Activated T-cell treated with anti-CD3 and anti-CD28 coated beads, Interleukin-2, amount 50 U/mL, for 72 hours (primary cell): ENCODE measurements at regions not wholly inside any gene's neighbourhood (a gene's known extent, or its start where the extent isn't known, plus 50 kb on each side); places are given as distances from the start of the nearest gene placed in this dataset.

Experiments used
- ATAC-seq, 2 donors: fragments of 150-1000 bp; cut with Tn5 transposase; replicated peaks in 1 of 2; 2 replicates each; pipeline ENCODE4 v1.10.0; 2021; ENCODE audit warnings: moderate library complexity in 2 of 2, mild to moderate bottlenecking in 1 of 2
- DNase-seq, 2 donors: peaks; one replicate each; pipeline ENCODE4 v3.0.0; 2021 to 2022; ENCODE audit warnings: mixed read lengths in 1 of 2
- H3K27ac Mint-ChIP-seq: one replicate; pipeline ENCODE4 v1.8.0; 2022; ENCODE audit warnings: mild to moderate bottlenecking, moderate library complexity, mixed read lengths
- H3K27me3 Mint-ChIP-seq: one replicate; pipeline ENCODE4 v1.8.0; 2022; ENCODE audit warnings: low read depth, mixed read lengths
- H3K36me3 Mint-ChIP-seq, 2 donors: one replicate each; pipeline ENCODE4 v1.8.0; 2022; ENCODE audit warnings: mixed read lengths in 2 of 2, mild to moderate bottlenecking in 1 of 2; ENCODE audit not compliant: insufficient read depth in 2 of 2
- H3K4me1 Mint-ChIP-seq: one replicate; pipeline ENCODE4 v1.8.0; 2022; ENCODE audit warnings: low read depth, mixed read lengths
- H3K4me3 Mint-ChIP-seq, 2 donors: one replicate each; pipeline ENCODE4 v1.8.0; 2022; ENCODE audit warnings: mild to moderate bottlenecking in 2 of 2, mixed read lengths in 2 of 2, moderate library complexity in 2 of 2
- H3K9me3 Mint-ChIP-seq, 2 donors: one replicate each; pipeline ENCODE4 v1.8.0; 2022; ENCODE audit warnings: mixed read lengths in 2 of 2

DNA sequence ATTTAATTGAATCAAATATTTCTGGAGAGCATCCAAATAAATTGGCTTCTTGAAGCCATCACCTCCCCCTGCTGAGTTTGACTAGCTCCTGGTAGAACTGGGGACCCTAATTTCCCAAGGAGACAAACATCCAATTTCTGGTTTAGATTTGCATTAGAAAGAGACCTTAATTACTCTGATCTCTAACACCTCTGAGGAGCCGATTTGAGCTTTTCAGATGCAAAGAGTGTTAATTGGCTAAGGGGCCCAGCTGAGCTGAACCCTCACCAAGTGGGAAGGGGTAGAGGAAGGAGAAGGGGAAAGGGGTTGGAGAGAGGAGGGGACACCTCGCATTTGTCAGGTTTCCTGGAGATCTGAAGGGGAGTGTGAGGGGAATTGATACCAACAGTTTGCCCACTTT is 145.4 kb upstream of the SHB start:
- H3K4me3 Mint-ChIP-seq, result no peak overlapping the region
- no peaks in the 10 kb centered on the region for H3K9me3 Mint-ChIP-seq
- H3K4me1 Mint-ChIP-seq, result no peaks in the 10 kb centered on the region
- H3K27me3 Mint-ChIP-seq, result peaks cover 16% of the 10 kb centered on the region
- ATAC-seq (no peak), DNase-seq (no peak)
- no peak overlapping the region for H3K27ac Mint-ChIP-seq
- no peaks in the 10 kb centered on the region for H3K36me3 Mint-ChIP-seq

DNA sequence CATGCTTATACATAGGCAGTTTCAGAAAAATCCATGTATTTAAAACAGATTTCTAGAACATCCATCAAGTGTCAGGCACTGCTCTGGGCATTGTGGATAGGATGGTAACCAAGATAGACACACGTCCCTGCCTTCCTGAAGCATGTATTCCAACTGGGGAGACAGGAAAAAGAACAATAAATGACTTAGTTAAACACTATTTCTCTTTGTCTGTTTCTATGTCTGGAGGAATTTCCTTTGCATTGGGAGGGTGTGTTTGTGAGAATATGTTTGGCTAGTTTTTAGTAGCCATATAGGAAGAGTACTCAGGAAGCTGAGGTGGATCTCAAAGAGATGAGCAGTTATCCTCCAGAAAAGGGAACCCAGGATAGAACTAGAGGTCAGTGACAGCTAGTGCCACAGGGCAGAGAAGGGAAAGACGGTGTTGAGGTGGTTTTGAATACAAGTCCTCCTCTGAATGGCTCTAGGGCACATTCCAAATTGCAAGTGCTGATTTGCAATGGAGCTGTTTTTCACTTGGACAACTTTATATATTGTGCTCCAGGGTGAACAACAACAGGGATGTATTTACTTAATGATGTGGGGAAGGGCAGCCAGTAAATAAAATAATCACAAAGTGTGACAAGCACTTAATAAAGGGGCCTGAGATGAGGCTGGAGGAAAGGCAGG is 144.7 kb upstream of the SHB start:
- Mint-ChIP-seq H3K27ac (no peak overlapping the region), H3K9me3 (no peaks in the 10 kb centered on the region), H3K27me3 (peaks cover 16% of the 10 kb centered on the region), H3K4me3 (no peak overlapping the region), H3K4me1 (no peaks in the 10 kb centered on the region), H3K36me3 (no peaks in the 10 kb centered on the region)
- DNase-seq (no peak), ATAC-seq (no peak)

DNA sequence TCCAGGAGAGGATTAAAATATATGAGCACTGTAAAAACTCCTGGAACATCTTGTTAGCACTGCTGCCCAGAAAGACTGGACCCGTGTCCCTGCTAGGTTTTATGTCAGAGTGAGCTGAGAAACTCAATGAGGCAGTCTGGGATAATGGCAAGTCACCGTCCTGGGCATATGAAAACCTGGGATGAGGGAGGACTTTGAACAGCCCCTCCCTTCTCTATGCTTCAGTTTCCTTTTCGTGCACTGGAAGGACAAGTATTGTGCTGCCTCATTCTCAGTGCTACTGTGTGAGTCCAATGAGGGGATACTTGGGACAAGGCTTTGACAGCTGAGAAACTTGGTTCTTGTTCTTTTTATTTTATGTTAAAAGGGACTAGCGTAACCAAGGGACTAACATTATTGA is 143.0 kb upstream of the SHB start:
- no peaks in the 10 kb centered on the region for H3K4me1 Mint-ChIP-seq
- H3K27ac Mint-ChIP-seq, result no peak overlapping the region
- no peaks in the 10 kb centered on the region for H3K9me3 Mint-ChIP-seq
- no peak overlapping the region for H3K4me3 Mint-ChIP-seq
- ATAC-seq, result no peak
- DNase-seq, result no peak
- H3K36me3 Mint-ChIP-seq, result no peaks in the 10 kb centered on the region
- H3K27me3 Mint-ChIP-seq, result peaks cover 16% of the 10 kb centered on the region

DNA sequence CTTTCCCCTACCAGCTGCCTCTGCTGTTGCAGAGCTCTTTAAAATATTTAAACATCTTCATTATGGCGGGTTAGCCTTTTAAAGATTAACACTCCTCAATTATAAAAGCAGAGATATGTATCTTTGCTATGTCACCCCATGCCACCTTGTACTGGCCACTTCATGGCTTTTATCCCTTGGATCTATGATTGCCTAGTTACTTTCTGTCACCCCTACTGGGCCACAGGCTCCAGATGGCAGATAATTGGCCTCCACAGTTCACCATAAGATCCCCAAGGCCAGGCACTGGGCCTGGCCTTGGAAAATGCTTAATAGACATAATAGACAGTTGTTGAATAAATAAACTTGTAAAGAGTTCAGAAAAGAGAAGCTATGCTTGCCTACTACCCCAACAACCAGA is 142.0 kb upstream of the SHB start:
- H3K4me1 Mint-ChIP-seq, result no peaks in the 10 kb centered on the region
- peaks cover 16% of the 10 kb centered on the region for H3K27me3 Mint-ChIP-seq
- ATAC-seq (no peak), DNase-seq (no peak)
- H3K36me3 Mint-ChIP-seq, result no peaks in the 10 kb centered on the region
- no peak overlapping the region for H3K27ac Mint-ChIP-seq
- H3K9me3 Mint-ChIP-seq, result no peaks in the 10 kb centered on the region
- H3K4me3 Mint-ChIP-seq, result no peak overlapping the region

DNA sequence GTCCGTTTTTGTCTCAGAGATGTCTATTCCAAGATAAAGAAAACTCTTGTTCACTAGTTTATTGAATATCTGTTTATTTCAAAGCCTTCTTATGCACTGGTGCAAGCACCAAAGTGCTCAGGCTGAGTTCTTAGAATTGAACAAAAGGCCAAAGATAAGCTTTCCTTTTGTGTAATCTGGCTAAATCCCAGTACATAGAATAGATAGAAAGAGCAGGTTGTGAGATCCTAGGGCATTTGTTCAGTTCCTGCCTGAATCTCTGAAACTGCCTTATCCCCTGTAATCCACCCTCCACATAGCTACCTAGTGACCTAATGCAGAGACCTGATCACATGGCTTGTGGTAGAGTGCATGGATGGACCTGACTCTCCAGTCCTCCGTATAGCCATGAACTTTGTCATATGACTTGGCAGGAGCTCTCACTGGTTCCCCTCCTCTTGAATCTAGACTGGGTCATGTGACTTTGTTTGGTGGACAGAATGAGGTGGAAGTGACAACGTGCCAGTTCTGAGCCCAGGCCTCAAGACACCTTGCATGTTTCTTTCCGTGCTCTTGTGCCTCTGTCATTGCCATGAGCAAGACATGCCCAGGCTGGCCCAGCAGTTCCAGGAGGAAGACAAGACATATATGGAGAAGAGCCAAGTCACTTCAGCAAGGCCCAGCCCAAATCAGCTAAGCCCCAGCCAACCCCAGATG is 139.3 kb upstream of the SHB start:
- Mint-ChIP-seq H3K9me3 (no peaks in the 10 kb centered on the region), H3K27ac (no peak overlapping the region), H3K4me3 (no peak overlapping the region), H3K36me3 (no peaks in the 10 kb centered on the region), H3K4me1 (peaks cover 5% of the 10 kb centered on the region), H3K27me3 (peaks cover 5% of the 10 kb centered on the region)
- ATAC-seq, result no peak
- no peak for DNase-seq

DNA sequence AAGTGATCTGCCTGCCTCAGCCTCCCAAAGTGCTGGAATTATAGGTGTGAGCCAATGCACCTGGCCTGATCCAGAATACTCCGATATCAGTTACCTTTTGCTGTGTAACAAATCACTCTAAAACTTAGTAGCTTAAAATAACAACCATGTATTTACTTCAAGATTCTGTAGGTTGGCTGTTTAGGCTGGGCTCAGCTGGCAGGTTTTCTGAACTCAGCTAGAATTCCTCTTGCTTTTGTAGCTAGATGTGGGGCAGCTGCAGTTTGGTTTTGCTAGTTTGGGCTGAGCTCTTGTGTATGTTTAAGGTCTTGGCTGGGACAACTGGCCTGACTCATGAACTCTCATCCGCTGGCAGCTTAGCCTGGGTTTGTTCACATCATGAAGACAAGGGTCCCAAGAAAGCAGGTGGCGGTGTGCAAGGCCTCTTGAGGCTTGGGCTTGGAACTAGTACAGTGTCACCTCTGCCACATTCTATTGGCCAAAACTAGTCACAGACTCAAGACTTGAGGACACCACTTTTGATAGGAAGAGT is 138.3 kb upstream of the SHB start:
- H3K36me3 Mint-ChIP-seq, result no peaks in the 10 kb centered on the region
- no peak overlapping the region for H3K4me3 Mint-ChIP-seq
- H3K27ac Mint-ChIP-seq, result no peak overlapping the region
- no peak for DNase-seq
- H3K9me3 Mint-ChIP-seq, result no peaks in the 10 kb centered on the region
- ATAC-seq, result no peak
- H3K27me3 Mint-ChIP-seq, result no peaks in the 10 kb centered on the region
- peaks cover 5% of the 10 kb centered on the region for H3K4me1 Mint-ChIP-seq

DNA sequence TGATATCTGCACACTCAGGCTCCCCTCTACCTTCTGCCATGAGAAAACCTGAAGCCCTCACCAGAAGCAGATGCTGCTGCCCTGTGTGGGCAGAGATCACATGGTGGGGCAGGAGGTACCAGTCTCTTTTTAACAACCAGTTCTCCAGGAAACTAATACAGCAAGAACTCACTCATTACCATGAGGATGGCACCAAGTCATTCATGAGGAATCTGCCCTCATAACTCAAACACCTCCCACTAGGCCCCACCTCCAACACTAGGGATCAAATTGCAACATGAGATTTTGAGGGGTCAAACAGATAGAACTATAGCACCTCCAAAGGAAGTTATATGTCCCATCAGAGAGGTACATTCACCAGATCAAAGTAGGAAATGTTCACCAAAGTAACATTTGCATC is 136.3 kb upstream of the SHB start:
- H3K4me1 Mint-ChIP-seq, result peaks cover 5% of the 10 kb centered on the region
- H3K9me3 Mint-ChIP-seq, result no peaks in the 10 kb centered on the region
- no peak overlapping the region for H3K27ac Mint-ChIP-seq
- DNase-seq (no peak), ATAC-seq (no peak)
- no peaks in the 10 kb centered on the region for H3K36me3 Mint-ChIP-seq
- no peaks in the 10 kb centered on the region for H3K27me3 Mint-ChIP-seq
- no peak overlapping the region for H3K4me3 Mint-ChIP-seq

DNA sequence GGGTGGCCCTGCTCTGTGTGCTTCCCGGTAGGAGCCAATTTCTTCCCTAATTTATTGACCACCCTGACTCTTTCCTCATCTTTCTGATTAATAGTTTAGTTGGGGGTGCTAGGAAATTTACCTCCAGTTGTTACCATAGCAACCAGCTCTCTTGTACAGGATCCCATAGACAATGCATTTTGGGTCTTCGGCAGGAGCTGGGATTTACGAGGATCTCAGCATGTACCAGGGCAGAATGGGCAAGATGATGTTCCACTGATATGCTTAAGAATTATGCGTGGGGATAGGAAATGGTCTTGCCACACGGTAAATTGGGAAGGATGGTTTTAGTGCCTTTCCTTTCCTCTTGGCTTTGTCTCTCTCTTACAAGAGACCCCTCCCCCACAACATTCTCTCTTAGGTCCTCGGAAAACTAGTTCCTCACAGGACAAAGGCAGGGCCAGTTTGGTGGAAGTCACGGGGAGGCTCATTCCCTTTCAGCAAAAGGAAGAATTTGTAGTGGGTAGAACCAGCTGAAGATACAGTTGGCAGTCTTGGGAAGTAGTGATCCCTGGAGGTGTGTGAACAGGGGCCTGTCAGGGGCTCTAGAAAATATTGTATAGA is 133.4 kb upstream of the SHB start:
- Mint-ChIP-seq H3K4me1 (peaks cover 5% of the 10 kb centered on the region), H3K4me3 (no peak overlapping the region)

DNA sequence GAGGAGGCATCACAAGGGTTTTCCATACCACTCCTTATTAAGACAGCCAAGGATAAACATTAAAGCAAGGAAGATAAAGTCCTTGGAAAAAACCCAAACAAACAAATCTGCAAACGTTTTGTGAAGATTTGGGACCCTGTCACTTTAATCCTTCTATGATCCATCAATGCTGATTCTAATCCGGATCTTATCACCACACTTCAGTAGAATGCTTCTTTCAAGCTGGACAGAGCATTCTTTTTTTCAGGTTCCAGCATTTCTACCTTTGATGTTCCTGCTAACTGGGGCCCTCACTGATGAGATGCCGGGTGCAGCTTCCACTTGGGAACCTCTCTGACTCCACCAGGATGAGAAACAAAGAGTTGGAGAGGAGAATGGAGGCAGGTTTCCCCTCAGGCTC is 132.8 kb upstream of the SHB start:
- H3K4me3 Mint-ChIP-seq, result no peak overlapping the region
- peaks cover 5% of the 10 kb centered on the region for H3K4me1 Mint-ChIP-seq
- no peak overlapping the region for H3K27ac Mint-ChIP-seq
- H3K27me3 Mint-ChIP-seq, result peaks cover 7% of the 10 kb centered on the region
- no peaks in the 10 kb centered on the region for H3K9me3 Mint-ChIP-seq
- H3K36me3 Mint-ChIP-seq, result no peaks in the 10 kb centered on the region
- ATAC-seq, result no peak
- no peak for DNase-seq

More for the DNA sequence above, 133.4 kb upstream of the SHB start:
- Mint-ChIP-seq H3K9me3 (no peaks in the 10 kb centered on the region), H3K27me3 (peaks cover 7% of the 10 kb centered on the region), H3K36me3 (no peaks in the 10 kb centered on the region), H3K27ac (no peak overlapping the region)
- no peak for DNase-seq
- ATAC-seq, result no peak

DNA sequence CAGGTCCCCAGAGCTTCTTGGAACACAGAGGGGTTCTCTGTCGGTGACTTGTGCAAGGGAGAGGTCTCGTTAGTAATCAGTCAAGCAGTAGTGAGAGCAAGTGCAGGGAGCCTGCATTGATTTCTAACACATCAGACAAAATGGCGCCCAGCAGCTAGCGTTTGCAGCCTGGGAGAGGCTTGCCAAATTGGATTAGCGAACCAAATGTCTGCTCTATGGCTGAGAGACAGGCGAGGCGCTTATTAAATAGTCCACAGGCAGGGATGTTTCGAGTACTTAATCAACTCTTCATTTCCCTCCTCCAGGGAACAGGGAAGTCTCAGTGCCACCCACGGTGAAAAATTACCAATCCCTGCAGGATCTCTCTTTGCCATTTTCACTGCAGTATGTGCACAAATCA is 131.4 kb upstream of the SHB start:
- no peak for ATAC-seq

DNA sequence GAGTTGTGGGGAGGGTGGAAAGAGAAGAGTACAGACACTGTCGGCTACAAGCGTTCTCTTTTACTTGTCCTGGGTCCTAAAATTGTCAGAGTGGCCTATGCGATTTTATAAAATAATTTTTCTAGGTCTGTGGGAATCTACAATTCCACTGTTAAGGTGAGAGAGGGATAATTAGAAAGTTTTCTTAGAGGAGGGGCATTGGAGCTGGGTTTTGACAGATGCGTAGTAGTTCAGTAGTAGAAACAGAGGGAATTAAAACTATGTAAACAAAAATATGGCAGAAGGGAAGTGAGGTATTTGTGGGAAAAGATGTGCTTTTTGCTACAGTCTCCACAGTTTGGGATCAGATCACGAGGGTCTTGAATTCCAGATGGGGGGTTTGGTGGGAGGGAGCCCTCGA is 129.1 kb upstream of the SHB start:
- Mint-ChIP-seq H3K9me3 (no peaks in the 10 kb centered on the region), H3K27me3 (peaks cover 7% of the 10 kb centered on the region), H3K4me3 (no peak overlapping the region), H3K4me1 (no peaks in the 10 kb centered on the region), H3K36me3 (no peaks in the 10 kb centered on the region), H3K27ac (no peak overlapping the region)
- DNase-seq, result no peak
- no peak for ATAC-seq

More for the DNA sequence above, 131.4 kb upstream of the SHB start:
- Mint-ChIP-seq H3K27ac (no peak overlapping the region), H3K36me3 (no peaks in the 10 kb centered on the region), H3K9me3 (no peaks in the 10 kb centered on the region), H3K27me3 (peaks cover 7% of the 10 kb centered on the region), H3K4me3 (no peak overlapping the region), H3K4me1 (peaks cover 5% of the 10 kb centered on the region)
- no peak for DNase-seq

DNA sequence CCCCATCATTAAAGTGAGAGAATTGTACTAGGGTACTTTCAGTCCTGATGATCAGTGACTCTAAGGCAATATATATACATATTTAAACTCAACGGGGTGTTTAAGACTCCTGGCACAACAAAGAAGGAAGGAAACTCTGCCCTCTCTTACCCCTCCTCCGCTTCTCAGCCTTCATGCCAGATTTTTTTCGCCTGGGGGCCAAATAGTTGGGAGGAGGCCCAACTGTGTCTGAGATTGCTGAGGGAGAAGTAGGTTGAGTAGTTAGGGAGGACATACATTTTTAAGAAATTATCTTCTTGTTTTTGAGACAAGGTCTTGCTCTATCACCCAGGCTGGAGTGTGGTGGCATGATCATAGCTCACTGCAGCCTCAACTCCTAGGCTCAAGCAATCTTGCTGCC is 127.7 kb upstream of the SHB start:
- DNase-seq (no peak), ATAC-seq (no peak)
- Mint-ChIP-seq H3K4me3 (no peak overlapping the region), H3K36me3 (no peaks in the 10 kb centered on the region), H3K4me1 (no peaks in the 10 kb centered on the region), H3K27ac (no peak overlapping the region), H3K27me3 (peaks cover 7% of the 10 kb centered on the region), H3K9me3 (no peaks in the 10 kb centered on the region)

DNA sequence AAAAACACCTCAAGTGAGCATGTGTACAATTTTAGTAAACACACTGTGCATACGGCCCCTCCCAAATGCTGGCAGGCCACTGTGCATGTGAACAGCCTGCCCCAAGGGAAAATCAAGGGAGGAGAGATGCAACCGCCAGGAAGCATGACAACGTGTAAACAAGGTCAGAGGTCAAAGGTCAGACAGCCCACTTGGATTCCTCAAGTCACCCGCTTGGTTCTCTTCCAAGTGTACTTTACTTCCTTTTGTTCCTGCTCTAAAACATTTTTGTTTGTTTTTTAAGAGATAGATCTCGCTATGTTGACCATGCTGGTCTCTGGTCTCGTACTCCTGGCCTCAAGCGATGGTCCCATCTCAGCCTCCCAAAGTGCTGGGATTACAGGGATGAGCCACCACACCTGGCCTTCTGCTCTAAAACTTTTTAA is 126.7 kb upstream of the SHB start:
- Mint-ChIP-seq H3K4me3 (no peak overlapping the region), H3K9me3 (no peaks in the 10 kb centered on the region), H3K4me1 (no peaks in the 10 kb centered on the region), H3K27me3 (peaks cover 7% of the 10 kb centered on the region), H3K36me3 (no peaks in the 10 kb centered on the region), H3K27ac (no peak overlapping the region)
- no peak for ATAC-seq
- DNase-seq, result no peak
